ENCODE measurements at regions not wholly inside any gene's neighbourhood (a gene's known extent, or its start where the extent isn't known, plus 50 kb on each side); places are given as distances from the start of the nearest gene placed in this dataset.

DNA sequence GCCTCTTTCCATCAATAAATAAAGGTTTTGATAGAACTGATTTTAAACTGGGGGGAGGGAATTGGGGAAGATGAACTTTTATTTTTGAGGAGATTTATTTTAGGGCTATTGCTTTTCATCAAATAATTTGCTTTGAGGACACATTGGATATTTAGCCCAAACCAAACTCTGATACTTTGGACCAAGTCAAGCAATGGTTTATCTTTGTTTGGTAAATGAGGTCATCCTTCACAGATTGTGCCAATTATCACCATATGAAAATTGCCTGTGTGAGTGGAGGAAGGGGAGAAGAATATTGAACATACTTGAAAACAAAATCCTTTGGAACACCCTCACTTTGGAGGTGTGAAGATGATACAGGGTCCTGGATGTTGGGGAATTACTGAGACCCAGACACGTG lies 176.9 kb upstream of the CD180 start:
- no peaks in the 10 kb centered on the region for H3K4me1 ChIP-seq (ENCODE audit: control insufficient read depth, extremely low read depth, insufficient read depth, low read length)
- H3K9me1 ChIP-seq (replicated peaks; ENCODE audit: control insufficient read depth, extremely low read depth, insufficient read depth, low read length) = no peaks in the 10 kb centered on the region
- H2AFZ ChIP-seq (ENCODE audit: low read depth, low read length) = no peak overlapping the region
- no peak overlapping the region for H3K27ac ChIP-seq (ENCODE audit: insufficient read depth, low read depth, low read length)
- no peaks in the 10 kb centered on the region for H3K9me3 ChIP-seq (replicated peaks; ENCODE audit: control insufficient read depth, insufficient read depth, low read length)
- intact Hi-C loops (cut with micrococcal nuclease) (no loop called here), dilution Hi-C loops (cut with MboI; ENCODE audit: extremely low pct_ligation_motif_present, low sequenced_read_pairs) (no loop called here)
- H4K20me1 ChIP-seq (replicated peaks; ENCODE audit: control insufficient read depth, extremely low read depth, insufficient read depth, low read length) = no peaks in the 10 kb centered on the region
- no peak overlapping the region for H3K4me2 ChIP-seq (ENCODE audit: insufficient read depth, low read length)
- TF ChIP-seq, protein P1, sequence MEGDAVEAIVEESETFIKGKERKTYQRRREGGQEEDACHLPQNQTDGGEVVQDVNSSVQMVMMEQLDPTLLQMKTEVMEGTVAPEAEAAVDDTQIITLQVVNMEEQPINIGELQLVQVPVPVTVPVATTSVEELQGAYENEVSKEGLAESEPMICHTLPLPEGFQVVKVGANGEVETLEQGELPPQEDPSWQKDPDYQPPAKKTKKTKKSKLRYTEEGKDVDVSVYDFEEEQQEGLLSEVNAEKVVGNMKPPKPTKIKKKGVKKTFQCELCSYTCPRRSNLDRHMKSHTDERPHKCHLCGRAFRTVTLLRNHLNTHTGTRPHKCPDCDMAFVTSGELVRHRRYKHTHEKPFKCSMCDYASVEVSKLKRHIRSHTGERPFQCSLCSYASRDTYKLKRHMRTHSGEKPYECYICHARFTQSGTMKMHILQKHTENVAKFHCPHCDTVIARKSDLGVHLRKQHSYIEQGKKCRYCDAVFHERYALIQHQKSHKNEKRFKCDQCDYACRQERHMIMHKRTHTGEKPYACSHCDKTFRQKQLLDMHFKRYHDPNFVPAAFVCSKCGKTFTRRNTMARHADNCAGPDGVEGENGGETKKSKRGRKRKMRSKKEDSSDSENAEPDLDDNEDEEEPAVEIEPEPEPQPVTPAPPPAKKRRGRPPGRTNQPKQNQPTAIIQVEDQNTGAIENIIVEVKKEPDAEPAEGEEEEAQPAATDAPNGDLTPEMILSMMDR (IDR thresholded peaks at IDR 0.05; ENCODE audit: extremely low read depth in 1 of 2, insufficient read depth in 1 of 2, low read depth in 1 of 2, low read length in 2 of 2) = no peak
- no peak for TF ChIP-seq MYC (IDR thresholded peaks at IDR 0.05; ENCODE audit: low read depth, low read length)
- TF ChIP-seq, protein P2, sequence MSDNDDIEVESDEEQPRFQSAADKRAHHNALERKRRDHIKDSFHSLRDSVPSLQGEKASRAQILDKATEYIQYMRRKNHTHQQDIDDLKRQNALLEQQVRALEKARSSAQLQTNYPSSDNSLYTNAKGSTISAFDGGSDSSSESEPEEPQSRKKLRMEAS (IDR thresholded peaks at IDR 0.05; ENCODE audit: insufficient read depth, insufficient read length) = no peak
- no peak for TF ChIP-seq POLR2A (IDR thresholded peaks at IDR 0.05; ENCODE audit: low read depth, low read length)
- TF ChIP-seq JUN (IDR thresholded peaks at IDR 0.05; ENCODE audit: borderline replicate concordance, insufficient read depth, insufficient read length, low read depth) = no peak
- no peak for TF ChIP-seq GATA2 (IDR thresholded peaks at IDR 0.05; ENCODE audit: insufficient read depth, insufficient read length, low read depth, low read length)
- TF ChIP-seq FOS (IDR thresholded peaks at IDR 0.05; ENCODE audit: borderline replicate concordance, insufficient read depth, low read length) = no peak
- no peak for TF ChIP-seq EZH2 (IDR thresholded peaks at IDR 0.05; ENCODE audit: borderline replicate concordance, low read depth, low read length, severe bottlenecking)
- no peak for TF ChIP-seq POLR2AphosphoS5 (IDR thresholded peaks at IDR 0.05; ENCODE audit: insufficient read depth, low read depth, low read length)
- ChIA-PET POLR2A (no interaction called here), CTCF (interaction anchor here (0.8 kb wide), 1 partner anchor 708 kb away, joined by 3 read pairs; no protein-coding TSS in a partner anchor)
- H3K79me2 ChIP-seq (ENCODE audit: control insufficient read depth, insufficient read depth, low read length) = no peaks in the 10 kb centered on the region
- H3K9ac ChIP-seq (replicated peaks; ENCODE audit: extremely low read depth, insufficient read depth, low read length) = no peak overlapping the region
- H3K27me3 ChIP-seq (ENCODE audit: control insufficient read depth in 2 of 2, insufficient read depth in 2 of 2, low read length in 2 of 2) = no peaks in the 10 kb centered on the region
- DNase-seq (ENCODE audit: low read depth, low spot score) (no peak), FAIRE-seq (no peak)
- no TSS peak for BruUV-seq (replicated peaks)
- H3K36me3 ChIP-seq (ENCODE audit: control insufficient read depth in 2 of 2, extremely low read depth in 1 of 2, insufficient read depth in 2 of 2, low read length in 2 of 2) = no peaks in the 10 kb centered on the region
- no peak overlapping the region for H3K4me3 ChIP-seq (replicated peaks in 1 of 3; ENCODE audit: insufficient read depth in 1 of 3, low read depth in 1 of 3, low read length in 3 of 3)

All from endothelial cell of umbilical vein (primary cell).